OCI-LY1 (cell line): ENCODE measurements at regions not wholly inside any gene's neighbourhood (a gene's known extent, or its start where the extent isn't known, plus 50 kb on each side); places are given as distances from the start of the nearest gene placed in this dataset.

Source experiments
- EZH2 ChIP-seq: fragments of 200-600 bp; sonication (generic), shearing (Covaris generic); IDR thresholded peaks from 2 replicates; pipeline ENCODE4 v1.8.0; 2017; ENCODE audit warnings: borderline replicate concordance, mixed run types, mild to moderate bottlenecking, antibody characterized with exemption, low read length, moderate library complexity, mixed read lengths
- TF ChIP-seq, protein P1 (sequence below): fragments of 200-600 bp; sonication (generic), shearing (Covaris generic); IDR thresholded peaks from 2 replicates; pipeline ENCODE4 v1.5.1; 2017; ENCODE audit warnings: mild to moderate bottlenecking, antibody characterized with exemption, low read length, moderate library complexity, mixed read lengths

DNA sequence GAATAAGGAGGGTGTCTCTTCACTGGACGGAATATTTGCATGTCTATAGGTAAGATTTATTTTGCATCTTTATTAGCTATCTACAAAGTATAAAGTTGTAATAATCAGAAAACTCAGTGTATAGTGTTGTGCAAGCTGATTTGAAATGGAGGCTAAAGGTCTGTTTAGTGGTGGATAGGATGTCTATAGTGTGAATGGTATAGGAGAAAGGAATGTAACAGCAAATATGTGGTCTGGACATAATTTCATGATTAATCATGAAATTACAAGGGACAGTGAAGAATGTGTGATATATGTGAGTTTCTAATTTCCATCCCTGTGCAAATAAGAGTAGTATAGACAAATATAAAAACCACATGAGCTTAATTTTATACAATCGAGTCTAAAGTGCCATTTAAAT, 79.3 kb upstream of the CAMK2D start:
- TF ChIP-seq, protein P1, sequence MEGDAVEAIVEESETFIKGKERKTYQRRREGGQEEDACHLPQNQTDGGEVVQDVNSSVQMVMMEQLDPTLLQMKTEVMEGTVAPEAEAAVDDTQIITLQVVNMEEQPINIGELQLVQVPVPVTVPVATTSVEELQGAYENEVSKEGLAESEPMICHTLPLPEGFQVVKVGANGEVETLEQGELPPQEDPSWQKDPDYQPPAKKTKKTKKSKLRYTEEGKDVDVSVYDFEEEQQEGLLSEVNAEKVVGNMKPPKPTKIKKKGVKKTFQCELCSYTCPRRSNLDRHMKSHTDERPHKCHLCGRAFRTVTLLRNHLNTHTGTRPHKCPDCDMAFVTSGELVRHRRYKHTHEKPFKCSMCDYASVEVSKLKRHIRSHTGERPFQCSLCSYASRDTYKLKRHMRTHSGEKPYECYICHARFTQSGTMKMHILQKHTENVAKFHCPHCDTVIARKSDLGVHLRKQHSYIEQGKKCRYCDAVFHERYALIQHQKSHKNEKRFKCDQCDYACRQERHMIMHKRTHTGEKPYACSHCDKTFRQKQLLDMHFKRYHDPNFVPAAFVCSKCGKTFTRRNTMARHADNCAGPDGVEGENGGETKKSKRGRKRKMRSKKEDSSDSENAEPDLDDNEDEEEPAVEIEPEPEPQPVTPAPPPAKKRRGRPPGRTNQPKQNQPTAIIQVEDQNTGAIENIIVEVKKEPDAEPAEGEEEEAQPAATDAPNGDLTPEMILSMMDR: no peak
- TF ChIP-seq EZH2: no peak
